ENCODE measurements at regions not wholly inside any gene's neighbourhood (a gene's known extent, or its start where the extent isn't known, plus 50 kb on each side); places are given as distances from the start of the nearest gene placed in this dataset.

GRCh38 chr2:239758279-239758877 lies 266.8 kb downstream of the NDUFA10 start:
- DNase-seq (no peak), ATAC-seq (no peak)
- intact Hi-C loops (cut with micrococcal nuclease) = no loop called here

DNA sequence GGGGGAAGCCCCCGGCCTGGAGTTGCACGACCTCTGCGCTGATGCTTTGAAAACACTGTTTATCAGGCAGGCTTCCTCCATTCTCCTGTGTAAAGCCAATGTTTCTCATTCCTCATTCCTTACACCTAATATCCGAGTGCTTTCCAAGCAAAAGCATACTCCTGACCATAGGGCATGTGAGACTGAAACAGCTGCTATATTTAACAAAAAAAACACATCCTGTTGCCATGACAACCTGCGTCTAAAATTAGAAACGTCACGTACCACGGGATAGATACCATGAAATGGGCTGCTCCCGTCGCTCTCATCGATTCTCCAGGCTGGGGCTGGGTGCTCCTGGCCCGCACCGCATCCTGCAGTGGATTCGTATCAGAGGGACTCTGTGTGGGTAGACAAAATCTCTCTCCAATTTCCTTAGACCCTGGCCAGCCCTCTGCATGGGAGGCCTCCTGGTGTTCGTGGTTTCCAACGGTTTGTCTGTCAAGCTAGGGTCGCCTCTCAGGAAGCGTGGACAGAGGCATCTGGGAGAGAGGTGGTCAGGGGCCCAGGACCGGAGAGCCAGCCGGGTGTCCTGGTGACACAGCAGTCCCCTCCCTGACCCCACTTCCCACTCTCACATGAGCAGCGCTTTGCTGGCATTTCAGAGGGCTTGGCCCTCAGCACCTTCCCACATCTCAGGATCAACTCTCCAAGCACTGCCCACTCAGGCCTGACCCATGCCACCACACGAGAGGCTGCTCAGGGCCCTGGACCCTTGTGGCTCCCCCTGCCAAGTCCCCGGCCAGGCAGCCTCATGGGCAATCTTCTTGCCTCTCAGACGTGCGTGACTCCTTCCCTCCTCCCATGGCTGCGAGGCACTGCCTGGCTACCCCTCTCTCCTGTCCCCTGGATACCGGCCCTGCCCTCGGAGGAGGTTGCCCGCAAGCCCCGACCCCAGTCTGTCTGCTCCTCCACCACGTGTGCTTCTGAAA lies 268.1 kb downstream of the NDUFA10 start:
- no peak for DNase-seq
- intact Hi-C loops (cut with micrococcal nuclease) = no loop called here
- no peak for ATAC-seq

- ATAC-seq (no peak), DNase-seq (no peak)
- intact Hi-C loops (cut with micrococcal nuclease) = no loop called here
Measured at GRCh38 chr2:239756031-239756789, 268.9 kb downstream of the NDUFA10 start.

DNA sequence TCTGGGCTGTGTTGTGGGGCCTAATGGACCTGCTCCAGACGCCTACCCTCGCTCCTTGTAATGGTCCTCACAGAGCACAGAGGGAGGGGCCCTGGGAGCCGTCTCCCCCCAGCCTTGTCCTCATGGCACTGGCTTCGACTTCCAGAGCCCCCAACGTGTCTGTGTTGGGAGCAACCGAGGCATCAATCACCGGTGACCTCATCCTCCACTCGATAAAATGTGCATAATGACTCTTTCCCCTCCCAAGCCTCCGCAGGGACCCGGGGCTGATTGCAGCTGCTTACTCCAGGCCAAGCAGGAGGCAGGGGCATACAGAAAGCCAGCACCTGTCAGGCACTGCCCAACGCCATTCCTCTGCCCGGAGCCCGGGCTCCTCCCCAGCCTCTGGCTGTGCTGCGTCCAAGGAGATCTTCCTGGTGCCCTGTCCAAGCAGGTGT lies 271.7 kb downstream of the NDUFA10 start:
- intact Hi-C loops (cut with micrococcal nuclease) = no loop called here
- ATAC-seq (no peak), DNase-seq (no peak)

DNA sequence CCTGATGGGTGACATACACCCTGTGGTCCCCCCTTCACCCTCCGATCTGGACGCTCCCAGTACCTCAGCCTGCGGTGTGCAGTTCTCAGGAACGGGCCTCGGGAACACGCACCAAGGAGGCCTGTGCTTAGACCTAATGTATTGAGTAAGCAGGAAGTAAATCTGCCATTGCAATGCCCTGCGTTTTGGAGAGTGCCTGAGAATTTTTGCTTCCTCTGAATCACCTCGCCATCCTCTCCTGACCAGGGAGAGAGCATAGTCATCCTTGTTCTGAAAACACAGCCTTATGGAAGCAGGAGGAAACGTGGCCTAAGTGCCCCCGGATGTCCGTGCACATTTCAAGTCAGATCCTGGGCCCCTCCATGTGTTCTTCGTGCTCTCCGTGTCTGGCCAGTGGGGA lies 272.2 kb downstream of the NDUFA10 start:
- DNase-seq (no peak), ATAC-seq (no peak)
- intact Hi-C loops (cut with micrococcal nuclease) = no loop called here

- peak; percentile 61 for ATAC-seq
- intact Hi-C loops (cut with micrococcal nuclease) = no loop called here
- DNase-seq = peak; percentile 49
Measured at GRCh38 chr2:239751679-239752355, 273.3 kb downstream of the NDUFA10 start.

- intact Hi-C loops (cut with micrococcal nuclease) = no loop called here
- no peak for ATAC-seq
- DNase-seq = no peak
Measured at GRCh38 chr2:239750929-239751678, 274.0 kb downstream of the NDUFA10 start.

DNA sequence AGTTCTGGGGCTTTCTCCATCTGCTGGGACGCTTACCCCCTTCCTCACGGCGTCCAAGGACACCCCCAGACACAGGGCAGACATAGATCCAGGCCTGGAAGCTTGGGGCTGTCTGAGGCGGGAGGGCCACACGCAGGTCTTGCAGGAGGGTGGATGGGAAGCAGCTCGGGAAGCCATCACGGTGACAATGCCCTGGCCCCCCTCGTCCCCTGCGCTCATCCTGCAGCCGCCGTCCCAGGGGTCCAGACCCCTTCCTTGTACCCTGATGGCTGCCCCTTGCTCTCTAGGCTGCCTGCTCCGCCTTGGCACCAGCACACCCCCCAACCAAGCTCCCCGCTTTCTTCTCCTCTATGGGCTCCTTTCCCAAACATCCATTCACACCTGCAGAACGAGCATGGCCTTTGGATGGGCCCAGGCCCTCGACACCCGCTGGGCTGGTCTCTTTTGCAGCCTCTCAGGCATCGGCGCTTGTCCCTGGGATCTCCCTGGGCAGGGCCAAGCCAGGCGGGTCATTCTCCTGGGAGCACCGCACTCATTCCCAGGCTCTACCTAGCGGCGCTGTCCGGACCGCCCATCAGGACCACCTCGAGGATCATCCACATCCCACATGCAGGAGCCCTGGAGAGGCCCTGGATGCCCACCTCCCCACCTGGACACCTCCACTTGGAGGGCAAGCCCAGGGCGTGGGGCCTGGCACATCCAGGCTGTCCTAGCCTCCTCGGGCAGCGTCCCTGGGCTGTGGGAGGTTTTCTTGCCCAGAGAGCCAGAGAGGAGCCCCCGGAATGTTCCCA lies 274.9 kb downstream of the NDUFA10 start:
- intact Hi-C loops (cut with micrococcal nuclease) = no loop called here
- DNase-seq (no peak), ATAC-seq (no peak)

DNA sequence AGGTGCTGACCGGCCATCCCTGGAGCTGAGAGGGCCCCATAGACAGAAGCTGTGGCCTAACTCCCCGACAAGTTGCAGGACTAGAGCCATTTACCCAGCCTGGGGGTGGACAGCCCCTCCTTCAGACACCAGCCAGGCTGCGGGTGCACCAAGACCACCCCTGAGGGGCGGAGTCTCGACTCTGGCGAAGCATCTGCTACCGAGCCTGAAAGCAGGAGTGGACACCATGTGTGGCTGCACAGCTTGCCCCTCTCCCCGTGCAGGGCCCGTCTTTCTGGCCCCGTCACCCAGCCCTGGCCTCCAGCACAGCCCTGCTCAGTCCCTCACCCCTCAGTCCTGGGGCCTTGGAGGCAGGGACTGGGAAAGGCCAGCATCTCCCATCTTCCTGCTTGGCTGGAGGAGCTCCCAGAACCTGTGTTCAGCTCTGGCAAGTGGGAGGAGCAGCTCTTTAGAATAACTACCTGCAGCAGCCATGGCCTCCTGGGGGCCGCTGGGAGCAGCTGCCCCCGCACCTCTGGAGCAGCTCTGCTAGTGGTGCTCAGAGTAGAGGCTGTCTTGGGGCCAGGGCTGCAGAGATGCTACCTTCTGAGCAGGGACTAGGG lies 275.8 kb downstream of the NDUFA10 start:
- ATAC-seq = no peak
- no peak for DNase-seq
- intact Hi-C loops (cut with micrococcal nuclease) = no loop called here

DNA sequence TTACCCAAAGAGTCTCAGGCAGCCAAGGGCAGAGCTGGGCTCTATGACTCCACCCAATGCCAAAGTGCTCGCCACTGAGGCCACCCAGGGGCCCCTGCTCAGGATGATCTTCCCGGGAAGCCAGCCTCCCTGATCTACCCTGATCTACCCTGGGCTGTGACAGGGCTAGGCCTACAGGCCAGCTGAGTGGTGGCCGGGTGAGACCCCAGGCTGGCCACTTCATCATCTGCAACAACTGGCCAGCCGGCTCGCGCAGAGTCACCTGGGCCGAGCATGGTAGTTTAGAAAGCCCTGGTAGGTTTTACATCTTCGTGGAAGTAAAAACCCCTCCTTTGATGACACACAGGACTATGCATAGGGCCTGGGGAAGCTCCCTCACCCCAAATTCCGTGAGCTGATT lies 276.3 kb downstream of the NDUFA10 start:
- ATAC-seq (no peak), DNase-seq (no peak)
- intact Hi-C loops (cut with micrococcal nuclease) = no loop called here

- intact Hi-C loops (cut with micrococcal nuclease) = no loop called here
- no peak for DNase-seq
- ATAC-seq = no peak
Measured at GRCh38 chr2:239747771-239748170, 277.4 kb downstream of the NDUFA10 start.

DNA sequence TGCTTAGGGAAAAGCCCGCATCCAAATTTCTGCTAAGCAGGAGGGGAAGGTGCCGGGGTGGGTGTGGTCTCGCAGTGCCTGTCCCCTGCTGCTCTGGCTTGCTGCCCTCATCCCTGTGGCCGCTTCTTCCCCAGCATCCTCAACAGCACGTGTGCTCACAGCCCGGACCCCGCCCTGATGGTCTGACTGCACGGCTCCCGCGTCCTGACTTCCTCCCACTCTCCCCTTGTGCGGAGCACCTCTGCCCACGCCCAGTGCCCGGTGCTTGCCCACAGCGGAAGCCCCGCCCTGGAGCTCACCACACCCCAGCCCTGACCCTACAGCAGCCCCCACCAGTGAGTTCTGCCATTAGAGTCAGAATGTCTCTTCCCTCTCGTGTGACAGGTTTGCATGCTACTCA lies 277.9 kb downstream of the NDUFA10 start:
- no peak for ATAC-seq
- DNase-seq = no peak
- intact Hi-C loops (cut with micrococcal nuclease) = no loop called here

GRCh38 chr2:239746559-239747246 lies 278.4 kb downstream of the NDUFA10 start:
- intact Hi-C loops (cut with micrococcal nuclease) = no loop called here
- no peak for ATAC-seq
- DNase-seq = no peak

GRCh38 chr2:239745386-239746227 lies 279.5 kb downstream of the NDUFA10 start:
- ATAC-seq = no peak
- DNase-seq = no peak

GRCh38 chr2:239744706-239745340 lies 280.3 kb downstream of the NDUFA10 start:
- ATAC-seq = no peak
- no peak for DNase-seq
- intact Hi-C loops (cut with micrococcal nuclease) = no loop called here

More at GRCh38 chr2:239745386-239746227, 279.5 kb downstream of the NDUFA10 start:
- intact Hi-C loops (cut with micrococcal nuclease) = no loop called here

DNA sequence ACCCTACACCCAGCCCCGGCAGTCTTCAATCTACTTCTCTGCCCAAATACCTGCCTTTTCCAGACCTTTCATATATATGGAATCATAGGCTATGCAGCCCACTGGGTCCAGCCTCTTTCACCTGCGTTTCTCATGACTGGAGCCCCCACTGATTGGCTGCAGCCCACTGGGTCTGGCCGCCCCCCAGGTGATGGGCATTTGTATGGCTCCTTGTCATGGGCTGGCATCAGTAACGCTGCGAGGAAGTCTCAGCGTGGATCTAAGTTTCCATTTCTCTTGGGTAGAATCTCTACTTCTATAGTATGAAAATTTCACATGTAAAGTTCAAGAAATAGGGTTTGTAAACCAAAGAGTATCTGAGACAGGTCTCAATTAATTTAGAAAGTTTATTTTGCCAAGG lies 281.9 kb downstream of the NDUFA10 start:
- DNase-seq (no peak), ATAC-seq (no peak)
- intact Hi-C loops (cut with micrococcal nuclease) = no loop called here

Data from left ventricle myocardium superior (tissue), 1 donor.